ENCODE measurements at regions not wholly inside any gene's neighbourhood (a gene's known extent, or its start where the extent isn't known, plus 50 kb on each side); places are given as distances from the start of the nearest gene placed in this dataset.
"Not testable (repeated sequence)": the region's sequence is repeated elsewhere in the genome, so short reads cannot be mapped to it uniquely, and the experiment has no call there.

- no peak for DNase-seq (ENCODE audit: low read depth, low spot score)
Measured at GRCh38 chr17:53490447-53490968, 332.2 kb upstream of the KIF2B start.

- DNase-seq (ENCODE audit: low read depth, low spot score) = no peak
Measured at GRCh38 chr17:53483704-53484103, 339.0 kb upstream of the KIF2B start.

GRCh38 chr17:53475002-53475401 is 347.7 kb upstream of the KIF2B start:
- DNase-seq (ENCODE audit: low read depth, low spot score) = peak; percentile 26

- peak; percentile 48 for DNase-seq (ENCODE audit: low read depth, low spot score)
Measured at GRCh38 chr17:53472586-53472985, 350.1 kb upstream of the KIF2B start.

GRCh38 chr17:53471514-53471913 is 351.2 kb upstream of the KIF2B start:
- no peak for DNase-seq (ENCODE audit: low read depth, low spot score)

GRCh38 chr17:53470626-53471025 is 352.1 kb upstream of the KIF2B start:
- peak; percentile 45 for DNase-seq (ENCODE audit: low read depth, low spot score)

GRCh38 chr17:53466733-53467132 is 356.0 kb upstream of the KIF2B start:
- no peak for DNase-seq (ENCODE audit: low read depth, low spot score)

- not testable (repeated sequence) for DNase-seq (ENCODE audit: low read depth, low spot score)
Measured at GRCh38 chr17:53464396-53464795, 358.3 kb upstream of the KIF2B start.

- DNase-seq (ENCODE audit: low read depth, low spot score) = no peak
Measured at GRCh38 chr17:53463363-53463762, 359.4 kb upstream of the KIF2B start.

- DNase-seq (ENCODE audit: low read depth, low spot score) = peak; percentile 31
Measured at GRCh38 chr17:53462393-53462811, 360.3 kb upstream of the KIF2B start.

GRCh38 chr17:53455943-53456342 is 366.8 kb upstream of the KIF2B start:
- not testable (repeated sequence) for DNase-seq (ENCODE audit: low read depth, low spot score)

- no peak for DNase-seq (ENCODE audit: low read depth, low spot score)
Measured at GRCh38 chr17:53454337-53454736, 368.4 kb upstream of the KIF2B start.

GRCh38 chr17:53449324-53449723 is 373.4 kb upstream of the KIF2B start:
- no peak for DNase-seq (ENCODE audit: low read depth, low spot score)

GRCh38 chr17:53428913-53429312 is 393.8 kb upstream of the KIF2B start:
- DNase-seq (ENCODE audit: low read depth, low spot score) = no peak

- DNase-seq (ENCODE audit: low read depth, low spot score) = no peak
Measured at GRCh38 chr17:53426505-53426904, 396.2 kb upstream of the KIF2B start.

- DNase-seq (ENCODE audit: low read depth, low spot score) = no peak
Measured at GRCh38 chr17:53420035-53420641, 402.6 kb upstream of the KIF2B start.

GRCh38 chr17:53409588-53409987 is 413.1 kb upstream of the KIF2B start:
- no peak for DNase-seq (ENCODE audit: low read depth, low spot score)

- DNase-seq (ENCODE audit: low read depth, low spot score) = no peak
Measured at GRCh38 chr17:53406907-53407306, 415.8 kb upstream of the KIF2B start.

- no peak for DNase-seq (ENCODE audit: low read depth, low spot score)
Measured at GRCh38 chr17:53391197-53391596, 431.5 kb upstream of the KIF2B start.

- no peak for DNase-seq (ENCODE audit: low read depth, low spot score)
Measured at GRCh38 chr17:53390575-53390974, 432.2 kb upstream of the KIF2B start.

GRCh38 chr17:53387745-53388144 is 435.0 kb upstream of the KIF2B start:
- no peak for DNase-seq (ENCODE audit: low read depth, low spot score)

GRCh38 chr17:53353919-53354351 is 468.8 kb upstream of the KIF2B start:
- DNase-seq (ENCODE audit: low read depth, low spot score) = peak; percentile 63

GRCh38 chr17:53344778-53345177 is 477.9 kb upstream of the KIF2B start:
- no peak for DNase-seq (ENCODE audit: low read depth, low spot score)

GRCh38 chr17:53336281-53336680 is 486.4 kb upstream of the KIF2B start:
- DNase-seq (ENCODE audit: low read depth, low spot score) = peak; percentile 36

Data from astrocyte of the hippocampus (primary cell).